ENCODE measurements at regions not wholly inside any gene's neighbourhood (a gene's known extent, or its start where the extent isn't known, plus 50 kb on each side); places are given as distances from the start of the nearest gene placed in this dataset.

GRCh38 chr16:17843905-17844304 is 373.1 kb upstream of the XYLT1 start:
- TF ChIP-seq CTCF (IDR thresholded peaks at IDR 0.05) (no peak), POLR2A (IDR thresholded peaks at IDR 0.05) (no peak)

All from gastroesophageal sphincter (tissue), 3 donors.